ENCODE measurements at regions not wholly inside any gene's neighbourhood (a gene's known extent, or its start where the extent isn't known, plus 50 kb on each side); places are given as distances from the start of the nearest gene placed in this dataset.

DNA sequence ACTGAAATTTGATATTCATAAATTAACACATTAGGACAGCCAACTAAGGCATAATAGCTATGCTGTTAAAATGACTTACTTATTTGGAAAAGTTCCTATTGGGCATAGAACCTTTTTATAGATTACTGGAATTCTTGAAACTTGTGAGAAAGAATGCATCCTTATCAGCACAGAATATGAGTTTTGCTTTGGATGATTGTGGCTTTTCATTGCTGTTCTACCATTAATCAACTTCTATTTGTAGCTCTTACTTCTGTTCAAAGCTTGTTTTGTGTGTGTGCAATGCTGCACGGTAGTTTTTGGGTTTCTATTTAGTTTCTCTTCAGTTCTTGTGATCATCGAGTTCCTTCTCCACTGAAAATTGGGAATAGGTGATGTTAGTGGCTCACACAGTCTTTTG is 152.4 kb upstream of the PELI2 start:
- Histone ChIP-seq H3K36me3 (ENCODE audit: low read depth) (no peaks in the 10 kb centered on the region), H3K4me3 (ENCODE audit: severe bottlenecking) (no peak overlapping the region), H3K27me3 (ENCODE audit: insufficient read depth, poor library complexity, severe bottlenecking) (peaks cover 3% of the 10 kb centered on the region), H3K27ac (ENCODE audit: poor library complexity, severe bottlenecking) (no peak overlapping the region), H3K9me3 (ENCODE audit: severe bottlenecking) (no peaks in the 10 kb centered on the region), H3K4me1 (ENCODE audit: insufficient read depth, poor library complexity, severe bottlenecking) (peaks cover 4% of the 10 kb centered on the region)
- DNase-seq (ENCODE audit: low spot score): no peak
- ATAC-seq (ENCODE audit: low read depth): no peak
- TF ChIP-seq, protein P1, sequence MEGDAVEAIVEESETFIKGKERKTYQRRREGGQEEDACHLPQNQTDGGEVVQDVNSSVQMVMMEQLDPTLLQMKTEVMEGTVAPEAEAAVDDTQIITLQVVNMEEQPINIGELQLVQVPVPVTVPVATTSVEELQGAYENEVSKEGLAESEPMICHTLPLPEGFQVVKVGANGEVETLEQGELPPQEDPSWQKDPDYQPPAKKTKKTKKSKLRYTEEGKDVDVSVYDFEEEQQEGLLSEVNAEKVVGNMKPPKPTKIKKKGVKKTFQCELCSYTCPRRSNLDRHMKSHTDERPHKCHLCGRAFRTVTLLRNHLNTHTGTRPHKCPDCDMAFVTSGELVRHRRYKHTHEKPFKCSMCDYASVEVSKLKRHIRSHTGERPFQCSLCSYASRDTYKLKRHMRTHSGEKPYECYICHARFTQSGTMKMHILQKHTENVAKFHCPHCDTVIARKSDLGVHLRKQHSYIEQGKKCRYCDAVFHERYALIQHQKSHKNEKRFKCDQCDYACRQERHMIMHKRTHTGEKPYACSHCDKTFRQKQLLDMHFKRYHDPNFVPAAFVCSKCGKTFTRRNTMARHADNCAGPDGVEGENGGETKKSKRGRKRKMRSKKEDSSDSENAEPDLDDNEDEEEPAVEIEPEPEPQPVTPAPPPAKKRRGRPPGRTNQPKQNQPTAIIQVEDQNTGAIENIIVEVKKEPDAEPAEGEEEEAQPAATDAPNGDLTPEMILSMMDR (IDR thresholded peaks at IDR 0.05; ENCODE audit: poor library complexity, severe bottlenecking): no peak

DNA sequence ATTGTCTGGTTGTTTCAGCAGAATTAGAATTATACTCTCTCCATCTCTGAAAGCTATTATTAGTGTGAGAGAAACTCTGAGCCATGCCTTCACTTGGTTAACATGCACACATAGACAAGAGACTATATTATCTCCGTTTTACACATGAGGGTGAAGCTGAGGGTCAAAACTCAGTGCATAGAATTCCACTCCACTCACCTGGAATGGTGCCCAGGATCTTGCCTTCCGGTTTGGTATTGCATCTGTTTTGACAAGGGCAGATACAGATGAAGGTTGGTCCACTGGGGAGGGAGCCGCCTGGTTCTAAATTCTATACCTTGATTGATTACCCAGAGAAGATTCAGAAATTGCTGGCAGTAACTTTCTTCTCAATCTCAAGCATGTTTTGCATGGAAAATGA is 149.5 kb upstream of the PELI2 start:
- Histone ChIP-seq H3K4me3 (ENCODE audit: severe bottlenecking) (no peak overlapping the region), H3K9me3 (ENCODE audit: severe bottlenecking) (no peaks in the 10 kb centered on the region), H3K4me1 (ENCODE audit: insufficient read depth, poor library complexity, severe bottlenecking) (peaks cover 4% of the 10 kb centered on the region), H3K36me3 (ENCODE audit: low read depth) (no peaks in the 10 kb centered on the region), H3K27ac (ENCODE audit: poor library complexity, severe bottlenecking) (no peak overlapping the region), H3K27me3 (ENCODE audit: insufficient read depth, poor library complexity, severe bottlenecking) (peaks cover 3% of the 10 kb centered on the region)
- ATAC-seq (ENCODE audit: low read depth) (no peak), DNase-seq (ENCODE audit: low spot score) (no peak)
- TF ChIP-seq, protein P1 (IDR thresholded peaks at IDR 0.05; ENCODE audit: poor library complexity, severe bottlenecking): no peak

DNA sequence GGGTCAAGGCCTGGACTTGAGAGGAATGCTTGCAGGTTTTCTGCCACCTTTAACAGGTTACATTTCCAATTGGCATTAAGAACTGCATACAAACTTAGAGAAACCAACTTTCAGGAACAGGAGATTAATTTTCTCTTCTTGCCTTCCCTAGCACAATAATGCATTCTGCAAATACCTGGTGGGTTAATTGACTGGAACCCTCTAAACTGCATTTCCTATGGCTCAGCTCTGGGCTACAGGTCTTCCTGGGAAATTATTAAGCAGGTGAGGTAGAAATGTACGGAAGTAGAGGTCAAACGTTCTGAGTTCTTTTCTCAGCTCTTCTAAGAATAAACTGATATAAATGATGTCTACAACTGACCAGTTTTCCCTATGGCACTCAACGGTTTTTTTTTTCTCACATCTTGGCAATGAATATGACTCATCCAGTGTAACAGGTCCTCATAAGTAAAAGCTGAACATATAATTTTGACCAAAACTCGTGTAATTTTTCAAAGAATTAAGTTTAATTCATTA is 144.9 kb upstream of the PELI2 start:
- Histone ChIP-seq H3K27me3 (ENCODE audit: insufficient read depth, poor library complexity, severe bottlenecking) (peaks cover 2% of the 10 kb centered on the region), H3K27ac (ENCODE audit: poor library complexity, severe bottlenecking) (no peak overlapping the region), H3K36me3 (ENCODE audit: low read depth) (no peaks in the 10 kb centered on the region), H3K4me3 (ENCODE audit: severe bottlenecking) (no peak overlapping the region), H3K4me1 (ENCODE audit: insufficient read depth, poor library complexity, severe bottlenecking) (peaks cover 4% of the 10 kb centered on the region), H3K9me3 (ENCODE audit: severe bottlenecking) (no peaks in the 10 kb centered on the region)
- ATAC-seq (ENCODE audit: low read depth) (no peak), DNase-seq (ENCODE audit: low spot score) (no peak)
- TF ChIP-seq, protein P1 (IDR thresholded peaks at IDR 0.05; ENCODE audit: poor library complexity, severe bottlenecking): no peak

DNA sequence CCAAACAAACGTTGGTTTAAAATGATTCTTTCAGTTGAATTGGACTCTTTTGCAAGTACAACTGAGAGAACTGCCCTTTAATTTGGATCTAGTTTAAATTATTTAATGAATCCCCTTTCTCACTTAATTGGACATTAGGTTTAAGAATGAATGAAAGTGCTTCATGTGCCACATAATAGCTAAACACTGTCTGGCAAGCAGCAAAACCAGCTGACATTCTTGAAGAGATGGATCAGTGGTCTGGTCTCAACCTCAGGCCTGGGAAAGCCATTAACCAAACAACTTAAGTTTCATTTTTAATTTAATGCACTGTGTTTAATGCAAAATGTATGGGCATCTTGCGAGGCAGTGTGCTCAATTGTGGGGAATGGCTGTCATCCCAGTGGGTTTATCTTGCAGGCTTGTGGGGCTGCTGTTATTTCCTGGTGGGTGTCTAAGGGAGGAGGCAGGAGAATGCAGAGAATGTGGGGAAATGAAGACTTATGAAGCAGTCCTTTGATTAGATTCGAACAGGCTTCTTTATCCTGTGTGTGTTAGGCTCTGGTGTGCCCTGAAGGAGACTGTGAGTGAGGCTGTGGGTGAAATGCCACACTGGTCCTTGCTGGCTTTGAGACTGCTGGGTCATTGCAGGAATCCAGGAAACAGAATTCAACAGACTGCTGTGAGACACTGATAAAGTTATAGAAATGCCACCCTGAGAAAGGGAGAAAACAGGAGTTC is 144.1 kb upstream of the PELI2 start:
- ATAC-seq (ENCODE audit: low read depth) (no peak), DNase-seq (ENCODE audit: low spot score) (no peak)
- TF ChIP-seq, protein P1 (IDR thresholded peaks at IDR 0.05; ENCODE audit: poor library complexity, severe bottlenecking): no peak
- H3K9me3 ChIP-seq (ENCODE audit: severe bottlenecking): no peaks in the 10 kb centered on the region
- no peak overlapping the region for H3K27ac ChIP-seq (ENCODE audit: poor library complexity, severe bottlenecking)
- peaks cover under 1% of the 10 kb centered on the region for H3K4me1 ChIP-seq (ENCODE audit: insufficient read depth, poor library complexity, severe bottlenecking)
- H3K4me3 ChIP-seq (ENCODE audit: severe bottlenecking): no peak overlapping the region
- no peaks in the 10 kb centered on the region for H3K36me3 ChIP-seq (ENCODE audit: low read depth)
- no peaks in the 10 kb centered on the region for H3K27me3 ChIP-seq (ENCODE audit: insufficient read depth, poor library complexity, severe bottlenecking)

DNA sequence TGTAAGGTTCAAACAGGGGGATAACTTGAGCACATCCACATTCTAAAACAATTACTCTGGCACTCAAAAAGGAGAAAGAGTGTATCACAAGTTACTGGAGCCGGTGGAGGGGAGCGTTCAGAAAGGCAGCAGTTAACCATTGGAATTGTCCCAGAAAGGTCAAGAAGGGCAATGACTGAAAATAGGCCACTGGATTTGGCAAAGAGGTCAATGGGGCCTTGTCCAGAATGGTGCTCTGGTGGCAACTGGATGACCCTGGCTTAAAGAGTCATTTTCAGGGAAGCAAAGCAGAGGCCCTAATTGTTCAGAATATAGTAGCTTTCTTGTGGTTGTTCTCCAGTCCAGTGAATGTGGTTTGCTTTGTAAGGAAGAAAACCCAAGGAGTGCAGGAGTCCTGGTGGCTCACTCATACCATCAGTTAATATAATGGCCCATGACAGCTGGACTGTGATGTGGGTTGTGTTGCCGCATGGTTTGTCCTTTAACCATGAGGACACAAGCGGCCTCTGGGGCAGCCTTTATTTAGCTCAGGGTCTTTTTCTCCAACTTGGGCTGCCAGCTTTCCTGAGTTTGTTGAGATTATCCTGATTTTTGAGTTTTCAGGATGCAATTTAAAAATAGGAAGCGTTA is 142.8 kb upstream of the PELI2 start:
- Histone ChIP-seq H3K36me3 (ENCODE audit: low read depth) (no peaks in the 10 kb centered on the region), H3K4me3 (ENCODE audit: severe bottlenecking) (no peak overlapping the region), H3K27ac (ENCODE audit: poor library complexity, severe bottlenecking) (no peak overlapping the region), H3K27me3 (ENCODE audit: insufficient read depth, poor library complexity, severe bottlenecking) (no peaks in the 10 kb centered on the region), H3K4me1 (ENCODE audit: insufficient read depth, poor library complexity, severe bottlenecking) (no peaks in the 10 kb centered on the region), H3K9me3 (ENCODE audit: severe bottlenecking) (no peaks in the 10 kb centered on the region)
- ATAC-seq (ENCODE audit: low read depth) (no peak), DNase-seq (ENCODE audit: low spot score) (no peak)
- TF ChIP-seq, protein P1 (IDR thresholded peaks at IDR 0.05; ENCODE audit: poor library complexity, severe bottlenecking): no peak

All from RWPE2 (cell line).